Testis (tissue), 2 donors: ENCODE measurements at regions not wholly inside any gene's neighbourhood (a gene's known extent, or its start where the extent isn't known, plus 50 kb on each side); places are given as distances from the start of the nearest gene placed in this dataset.

Experiments used
- CTCF ChIP-seq, 3 experiments: fragments of 450-650 bp in 2 of 3; fragments of 200-600 bp in 1 of 3; sonication (generic) in 1 of 3; IDR thresholded peaks; one replicate each; pipeline ENCODE4 v1.5.1; 2016 to 2019; ENCODE audit warnings: antibody characterized with exemption in 3 of 3, mild to moderate bottlenecking in 2 of 3, moderate library complexity in 1 of 3
- POLR2A ChIP-seq: fragments of 450-650 bp; IDR thresholded peaks from one replicate; pipeline ENCODE4 v1.6.1; 2017; ENCODE audit warnings: antibody characterized with exemption, mild to moderate bottlenecking, moderate library complexity

- no peak for TF ChIP-seq CTCF (IDR thresholded peaks at IDR 0.05)
- no peak for TF ChIP-seq POLR2A
These were observed 111.7 kb upstream of the SPATS2L start for GRCh38 chr2:200194746-200195145.
